ENCODE measurements at regions not wholly inside any gene's neighbourhood (a gene's known extent, or its start where the extent isn't known, plus 50 kb on each side); places are given as distances from the start of the nearest gene placed in this dataset.

DNA sequence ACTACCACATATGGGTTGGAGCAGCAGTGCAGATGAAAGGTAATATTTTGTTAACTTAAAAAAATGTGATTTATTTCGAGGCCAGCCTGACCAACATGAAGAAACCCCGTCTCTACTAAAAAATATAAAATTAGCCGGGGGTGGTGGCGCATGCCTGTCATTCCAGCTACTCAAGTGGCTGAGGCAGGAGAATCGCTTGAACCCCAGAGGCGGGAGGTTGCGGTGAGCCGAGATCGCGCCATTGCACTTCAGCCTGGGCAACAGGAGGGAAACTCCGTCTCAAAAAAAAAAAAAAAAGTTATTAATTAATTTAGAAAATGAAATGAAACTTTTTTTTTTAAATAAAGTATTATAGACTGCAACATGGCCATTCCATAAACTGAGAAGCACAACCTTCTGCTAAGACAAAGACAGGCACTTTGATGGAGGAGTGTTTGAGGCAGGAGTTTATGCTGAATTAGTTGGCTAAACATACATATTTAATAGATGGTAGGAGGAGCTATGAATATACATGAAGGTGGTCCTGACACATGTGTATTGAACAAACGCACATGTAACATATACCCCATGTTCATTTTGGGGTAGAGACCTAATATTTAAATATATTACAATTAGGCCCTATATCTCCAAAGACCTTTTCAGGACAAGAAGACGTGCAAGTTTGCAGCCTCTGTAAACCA, 1485.3 kb upstream of the MIR17HG start:
- no peak for DNase-seq

- DNase-seq = no peak
These were observed 1484.8 kb upstream of the MIR17HG start for GRCh38 chr13:89862691-89863036.

GRCh38 chr13:89865164-89866064, 1482.1 kb upstream of the MIR17HG start:
- no peak for DNase-seq

- no peak for DNase-seq
These were observed 1478.2 kb upstream of the MIR17HG start for GRCh38 chr13:89869312-89869711.

- no peak for DNase-seq
These were observed 1468.6 kb upstream of the MIR17HG start for GRCh38 chr13:89878904-89879303.

- DNase-seq = no peak
These were observed 1467.3 kb upstream of the MIR17HG start for GRCh38 chr13:89880201-89880600.

- DNase-seq = no peak
These were observed 1463.5 kb upstream of the MIR17HG start for GRCh38 chr13:89883893-89884448.

- no peak for DNase-seq
These were observed 1456.7 kb upstream of the MIR17HG start for GRCh38 chr13:89890806-89891205.

DNA sequence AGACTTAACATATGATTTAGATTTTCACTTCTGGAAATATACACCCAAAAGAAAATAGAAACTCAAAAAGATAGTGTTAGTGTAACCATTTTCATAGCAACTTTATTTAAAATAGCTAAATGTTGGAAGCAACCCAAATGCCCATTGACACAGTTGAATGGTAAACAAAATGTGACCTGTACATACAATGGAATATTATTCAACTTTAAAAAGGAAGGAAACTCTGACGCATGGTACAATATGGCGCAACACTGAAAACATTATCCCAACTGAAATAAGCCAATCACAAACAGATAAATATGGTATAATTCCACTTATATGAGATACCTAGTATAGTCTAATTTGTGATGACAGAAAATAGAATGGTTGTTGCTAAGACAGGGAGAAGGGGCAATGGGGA, 1456.1 kb upstream of the MIR17HG start:
- no peak for DNase-seq

DNA sequence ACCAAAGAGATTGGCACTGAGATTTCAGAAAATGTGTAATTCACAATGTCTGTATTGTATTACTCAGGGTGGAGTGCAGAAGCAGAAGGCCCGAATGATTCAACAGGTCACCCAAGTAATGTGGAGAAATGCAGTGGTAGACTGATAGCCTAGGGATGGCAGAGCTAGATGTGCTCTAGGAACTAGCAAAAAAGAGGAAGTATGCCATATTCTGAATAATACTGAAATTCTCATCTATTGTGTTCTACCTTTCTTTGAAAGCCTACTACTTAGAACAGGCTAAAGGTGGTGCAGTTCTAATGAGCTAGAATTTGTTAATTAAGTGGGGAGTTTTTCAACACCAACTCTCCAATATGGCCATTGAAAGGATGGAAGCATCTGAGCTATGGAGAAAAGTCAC, 1449.8 kb upstream of the MIR17HG start:
- DNase-seq = no peak

GRCh38 chr13:89899302-89900103, 1448.0 kb upstream of the MIR17HG start:
- DNase-seq = no peak

GRCh38 chr13:89900104-89900765, 1447.3 kb upstream of the MIR17HG start:
- no peak for DNase-seq

DNA sequence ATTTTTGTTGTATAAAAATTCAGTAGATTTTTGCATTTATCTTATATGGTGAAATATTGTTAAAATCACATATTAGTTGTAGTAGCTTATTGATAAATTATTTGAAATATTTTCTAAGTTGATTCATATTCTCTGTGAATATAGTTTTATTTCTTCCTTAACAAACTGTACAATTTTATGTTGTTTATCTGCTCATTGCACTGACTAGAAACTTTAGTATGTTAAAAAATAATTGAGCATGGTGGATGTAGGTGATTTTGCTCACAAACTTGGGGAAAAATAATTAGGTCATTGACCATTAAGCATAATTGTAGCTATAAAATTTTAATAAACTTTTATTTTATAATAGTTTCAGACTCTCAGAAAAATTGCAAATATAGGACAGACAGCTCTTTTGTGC, 1445.3 kb upstream of the MIR17HG start:
- no peak for DNase-seq

DNA sequence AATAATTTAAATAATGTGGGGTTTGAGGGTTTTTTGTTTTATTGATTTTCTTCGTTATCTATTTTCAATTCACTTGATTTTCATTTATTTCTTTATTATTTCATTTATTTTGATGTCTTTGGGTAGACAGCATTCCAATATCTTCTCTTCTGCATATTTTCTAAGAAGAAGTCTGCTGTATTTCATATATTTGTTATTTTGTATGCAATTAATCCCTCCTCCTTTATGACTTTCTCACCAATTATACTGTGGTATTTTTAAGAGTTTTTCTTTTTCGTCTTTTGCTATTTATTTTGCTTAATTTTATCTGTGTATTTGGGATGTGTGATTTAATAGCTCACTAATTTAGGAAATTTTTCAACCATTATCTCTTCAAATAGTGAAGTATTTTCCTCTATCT, 1444.4 kb upstream of the MIR17HG start:
- no peak for DNase-seq

GRCh38 chr13:89910166-89910565, 1437.3 kb upstream of the MIR17HG start:
- no peak for DNase-seq

DNA sequence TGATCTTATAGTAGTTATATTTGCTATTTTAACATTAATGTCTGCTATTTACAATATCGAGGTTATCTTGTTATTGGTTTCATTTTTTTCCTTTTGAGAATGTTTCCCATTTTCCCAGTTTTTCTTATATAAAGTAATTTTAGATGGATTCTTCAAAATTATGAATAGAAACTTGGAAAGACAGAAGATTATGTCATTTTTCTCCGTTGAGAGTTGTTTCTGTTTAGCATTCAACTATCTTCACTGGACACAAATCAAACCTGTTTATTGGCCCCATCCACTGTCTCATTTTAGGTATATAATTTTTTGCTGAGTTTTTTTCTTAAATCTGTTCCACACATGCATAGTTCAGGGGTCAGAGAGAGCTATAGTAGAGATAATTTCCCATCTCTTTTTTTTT, 1430.9 kb upstream of the MIR17HG start:
- DNase-seq = no peak

GRCh38 chr13:89920461-89920860, 1427.0 kb upstream of the MIR17HG start:
- no peak for DNase-seq

GRCh38 chr13:89923052-89923451, 1424.4 kb upstream of the MIR17HG start:
- no peak for DNase-seq

DNA sequence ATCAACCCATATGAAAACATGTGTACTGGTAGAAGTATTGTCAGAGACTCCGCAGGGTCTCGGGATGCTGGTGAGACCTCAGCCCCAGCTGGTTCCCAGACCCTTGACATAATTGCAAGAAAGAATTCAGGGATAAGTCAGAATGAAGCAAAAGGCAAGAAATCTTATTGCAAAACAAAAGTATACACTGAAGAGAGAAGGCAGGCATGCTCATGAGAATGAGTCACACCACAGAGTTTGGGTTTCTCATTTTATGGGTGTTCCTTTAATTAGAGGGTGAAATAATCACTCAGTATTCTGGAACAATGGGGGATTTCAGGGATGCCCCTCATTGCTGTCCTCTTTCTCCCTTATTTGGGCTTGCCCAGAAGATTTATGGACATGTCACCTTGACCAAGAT, 1423.8 kb upstream of the MIR17HG start:
- no peak for DNase-seq

GRCh38 chr13:89925107-89925506, 1422.4 kb upstream of the MIR17HG start:
- DNase-seq = no peak

DNA sequence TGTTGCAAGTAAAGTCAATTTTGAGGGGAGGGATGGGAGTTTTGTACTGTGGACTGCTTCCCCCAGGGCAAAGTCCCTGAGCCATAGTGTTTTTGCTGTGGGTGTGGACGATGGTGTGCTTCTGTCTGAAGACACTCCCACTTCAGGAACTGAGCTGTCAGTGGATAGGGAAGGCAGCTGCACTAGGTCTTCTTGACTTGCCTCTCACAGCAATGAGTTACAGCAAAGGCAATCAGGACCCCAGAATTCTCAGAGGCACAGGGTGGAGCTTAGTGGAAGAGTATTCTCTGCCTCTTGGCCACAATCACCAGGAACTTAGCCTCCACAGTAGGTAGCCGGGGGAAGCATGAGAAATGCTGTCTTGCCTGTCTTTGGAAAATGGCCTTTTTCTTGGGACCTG, 1416.6 kb upstream of the MIR17HG start:
- DNase-seq = no peak

DNA sequence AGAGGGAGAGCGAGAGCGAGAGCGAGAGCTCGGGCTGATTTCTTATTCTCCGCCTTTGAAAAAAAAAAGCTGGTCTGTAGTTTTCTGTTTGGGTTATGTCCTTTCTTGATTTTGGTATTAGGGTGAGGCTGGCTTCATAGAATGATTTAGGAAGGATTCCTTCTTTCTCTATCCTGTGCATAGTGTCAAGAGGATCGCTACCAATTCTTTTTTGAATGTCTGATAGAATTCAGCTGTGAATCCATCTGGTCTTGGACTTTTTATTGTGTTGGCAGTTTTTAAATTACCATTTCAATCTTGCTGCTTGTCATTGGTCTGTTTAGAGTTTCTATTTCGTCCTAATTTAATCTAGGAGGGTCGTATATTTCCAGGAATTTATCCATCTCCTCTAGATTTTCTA, 1414.6 kb upstream of the MIR17HG start:
- no peak for DNase-seq

DNA sequence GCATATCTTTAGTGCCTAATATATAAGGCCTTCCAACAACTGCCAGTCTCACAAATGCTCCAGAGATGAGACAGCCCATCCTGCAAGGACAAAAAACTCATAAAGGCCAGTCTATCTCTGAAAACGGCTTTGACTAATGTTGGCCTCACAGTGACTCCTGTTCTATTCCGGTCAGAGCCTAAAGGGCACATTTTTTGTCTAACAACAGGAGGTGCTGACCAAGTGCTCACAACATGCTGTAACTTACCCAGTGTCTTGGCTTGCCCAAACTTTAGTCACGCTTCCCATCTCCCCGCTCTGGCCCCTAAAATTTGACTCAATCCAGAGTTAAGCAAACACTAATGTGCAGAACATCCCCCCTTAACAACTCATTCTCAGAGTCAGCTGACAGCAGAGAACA, 1411.2 kb upstream of the MIR17HG start:
- no peak for DNase-seq
